Trophoblast cell (in vitro differentiated cells and primary cell): ENCODE measurements at regions not wholly inside any gene's neighbourhood (a gene's known extent, or its start where the extent isn't known, plus 50 kb on each side); places are given as distances from the start of the nearest gene placed in this dataset.

ENCODE experiments used
- DNase-seq, 2 donors: peaks; one replicate each; pipeline ENCODE4 v3.0.0-alpha.2; 2016
- H2AFZ ChIP-seq: 2 replicates; pipeline ENCODE4 v1.6.1; 2013; ENCODE audit warnings: low read length, moderate library complexity, mild to moderate bottlenecking; ENCODE audit not compliant: insufficient read depth, poor library complexity
- H2AK5ac ChIP-seq: 2 replicates; pipeline ENCODE4 v1.6.1; 2013; ENCODE audit warnings: mild to moderate bottlenecking, low read length
- H2BK120ac ChIP-seq: 2 replicates; pipeline ENCODE4 v1.6.1; 2013; ENCODE audit warnings: low read length, mild to moderate bottlenecking, moderate library complexity; ENCODE audit not compliant: insufficient read depth, poor library complexity
- H2BK12ac ChIP-seq: 2 replicates; pipeline ENCODE4 v1.6.1; 2013; ENCODE audit warnings: mild to moderate bottlenecking, low read length, moderate library complexity
- H2BK5ac ChIP-seq: 2 replicates; pipeline ENCODE4 v1.6.1; 2013; ENCODE audit warnings: low read length, low read depth, moderate library complexity, mild to moderate bottlenecking; ENCODE audit not compliant: poor library complexity
- H3K14ac ChIP-seq: 2 replicates; pipeline ENCODE4 v1.6.1; 2013; ENCODE audit warnings: mild to moderate bottlenecking, low read length
- H3K18ac ChIP-seq: 2 replicates; pipeline ENCODE4 v1.6.1; 2013; ENCODE audit warnings: mild to moderate bottlenecking, low read length
- H3K23ac ChIP-seq: 2 replicates; pipeline ENCODE4 v1.6.1; 2013; ENCODE audit warnings: low read length
- H3K27ac ChIP-seq: 2 replicates; pipeline ENCODE4 v1.5.1; 2013; ENCODE audit warnings: low read depth, mild to moderate bottlenecking, inconsistent platforms, low read length, moderate library complexity
- H3K27me3 ChIP-seq: 2 replicates; pipeline ENCODE4 v1.6.1; 2013; ENCODE audit warnings: inconsistent platforms, mild to moderate bottlenecking, low read length, moderate library complexity; ENCODE audit not compliant: insufficient read depth
- H3K36me3 ChIP-seq, 2 experiments: 1 replicate in 1 of 2; 2 replicates in 1 of 2; pipeline ENCODE4 v1.6.1; 2013; ENCODE audit warnings: low read length in 2 of 2, mild to moderate bottlenecking in 2 of 2, moderate library complexity in 1 of 2; ENCODE audit not compliant: insufficient read depth in 2 of 2, control insufficient read depth in 1 of 2
- H3K4ac ChIP-seq: 2 replicates; pipeline ENCODE4 v1.6.1; 2013; ENCODE audit warnings: low read depth, mild to moderate bottlenecking, low read length, moderate library complexity
- H3K4me1 ChIP-seq, 2 experiments: 1 replicate in 1 of 2; 2 replicates in 1 of 2; pipeline ENCODE4 v1.6.1; 2013; ENCODE audit warnings: low read length in 2 of 2, mild to moderate bottlenecking in 2 of 2, moderate library complexity in 1 of 2; ENCODE audit not compliant: insufficient read depth in 2 of 2, control insufficient read depth in 1 of 2
- H3K4me2 ChIP-seq: 2 replicates; pipeline ENCODE4 v1.6.1; 2013; ENCODE audit warnings: inconsistent platforms, mild to moderate bottlenecking, low read length, moderate library complexity
- H3K4me3 ChIP-seq: 2 replicates; pipeline ENCODE4 v1.5.1; 2013; ENCODE audit warnings: mild to moderate bottlenecking, low read depth, low read length, inconsistent platforms
- H3K79me1 ChIP-seq: one replicate; pipeline ENCODE4 v1.6.1; 2013; ENCODE audit warnings: low read length
- H3K79me2 ChIP-seq: 2 replicates; pipeline ENCODE4 v1.6.1; 2013; ENCODE audit warnings: low read length, mild to moderate bottlenecking; ENCODE audit not compliant: control insufficient read depth, insufficient read depth, poor library complexity
- H3K9ac ChIP-seq: 2 replicates; pipeline ENCODE4 v1.6.1; 2013; ENCODE audit warnings: mild to moderate bottlenecking, low read length
- H3K9me3 ChIP-seq: 2 replicates; pipeline ENCODE4 v1.6.1; 2013; ENCODE audit warnings: low read depth, mild to moderate bottlenecking, control low read depth, inconsistent platforms, low read length; ENCODE audit not compliant: insufficient read depth
- H4K12ac ChIP-seq: 2 replicates; pipeline ENCODE4 v1.6.1; 2013; ENCODE audit warnings: low read depth, mild to moderate bottlenecking, low read length, moderate library complexity
- H4K8ac ChIP-seq: 2 replicates; pipeline ENCODE4 v1.6.1; 2013; ENCODE audit warnings: low read depth, mild to moderate bottlenecking, low read length, moderate library complexity
- H4K91ac ChIP-seq: one replicate; pipeline ENCODE4 v1.6.1; 2013; ENCODE audit warnings: low read depth, mild to moderate bottlenecking, low read length, moderate library complexity
- WGBS: extraction: QIAGEN DNeasy Blood & Tissue Kit; methylation state at CpG from one replicate; pipeline ENCODE4 v1.1.7; 2013; ENCODE audit warnings: missing lambda C conversion rate; ENCODE audit not compliant: insufficient read length, insufficient coverage; ENCODE audit errors: extremely low coverage; 5-methylcytosine and 5-hydroxymethylcytosine counted together

DNA sequence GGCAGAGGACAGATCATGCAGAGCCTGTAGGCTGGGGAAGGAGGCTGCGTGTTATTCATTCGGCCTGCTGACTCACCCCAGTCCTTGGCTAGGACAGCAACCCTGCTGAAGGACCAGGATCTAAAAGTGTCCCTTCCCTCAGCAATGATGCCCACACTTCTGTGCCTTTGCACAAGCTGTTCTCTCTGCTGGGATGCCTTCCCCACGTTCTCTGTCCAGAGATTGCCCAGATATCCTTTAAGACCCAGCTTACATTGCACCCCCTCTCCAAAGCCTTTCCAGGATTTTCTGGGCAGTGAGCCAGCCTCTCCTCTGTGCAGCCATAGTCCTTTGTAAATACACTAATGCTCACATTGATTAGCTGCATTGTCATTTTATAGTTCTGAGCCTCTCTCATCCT, 99.3 kb upstream of the CHD6 start:
- H2AK5ac ChIP-seq = no peak overlapping the region
- no peak overlapping the region for H3K23ac ChIP-seq
- no peak overlapping the region for H3K9ac ChIP-seq
- H4K91ac ChIP-seq = no peak overlapping the region
- no peak overlapping the region for H4K8ac ChIP-seq
- WGBS = no CpG with 5 or more reads among the region's 3 CpGs
- H3K79me2 ChIP-seq = no peaks in the 10 kb centered on the region
- no peak overlapping the region for H3K14ac ChIP-seq
- H3K27ac ChIP-seq = no peak overlapping the region
- no peak overlapping the region for H3K4me3 ChIP-seq
- H3K36me3 ChIP-seq = no peaks in the 10 kb centered on the region
- DNase-seq = no peak
- H4K12ac ChIP-seq = no peak overlapping the region
- no peaks in the 10 kb centered on the region for H3K4me1 ChIP-seq
- no peaks in the 10 kb centered on the region for H3K9me3 ChIP-seq
- H3K27me3 ChIP-seq = no peaks in the 10 kb centered on the region
- H2BK5ac ChIP-seq = no peak overlapping the region
- H3K79me1 ChIP-seq = no peaks in the 10 kb centered on the region
- no peak overlapping the region for H3K18ac ChIP-seq
- no peak overlapping the region for H3K4me2 ChIP-seq
- H2BK12ac ChIP-seq = no peak overlapping the region
- no peak overlapping the region for H3K4ac ChIP-seq
- H2BK120ac ChIP-seq = no peak overlapping the region
- H2AFZ ChIP-seq = no peak overlapping the region

DNA sequence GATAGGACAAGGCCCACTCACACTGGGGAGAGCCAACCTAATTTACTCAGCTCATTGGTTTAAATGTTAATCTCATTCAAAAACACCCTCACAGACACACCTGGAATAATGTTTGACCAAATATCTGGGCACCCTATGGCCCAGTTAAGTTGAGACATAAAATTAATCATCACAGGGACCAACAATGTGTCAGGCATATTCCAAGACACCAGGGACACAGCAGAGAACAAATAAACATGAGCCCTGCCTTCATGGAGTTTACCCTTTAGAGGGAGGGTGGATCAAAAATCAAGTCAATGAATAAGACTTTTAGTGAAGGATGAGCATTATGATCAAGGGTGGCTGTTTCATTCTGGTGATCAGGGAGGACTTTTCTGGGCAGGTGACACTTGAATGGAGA, 98.7 kb upstream of the CHD6 start:
- H3K14ac ChIP-seq = no peak overlapping the region

GRCh38 chr20:41716436-41716835, 98.3 kb upstream of the CHD6 start:
- no peaks in the 10 kb centered on the region for H3K9me3 ChIP-seq
- no peak overlapping the region for H3K18ac ChIP-seq
- no peak overlapping the region for H3K23ac ChIP-seq
- H3K14ac ChIP-seq = no peak overlapping the region
- H3K36me3 ChIP-seq = no peaks in the 10 kb centered on the region
- no peak for DNase-seq
- no peak overlapping the region for H2BK12ac ChIP-seq
- no peak overlapping the region for H3K4me2 ChIP-seq
- no peaks in the 10 kb centered on the region for H3K4me1 ChIP-seq
- H3K27me3 ChIP-seq = no peaks in the 10 kb centered on the region
- no peak overlapping the region for H4K91ac ChIP-seq
- no peak overlapping the region for H3K4me3 ChIP-seq
- no peaks in the 10 kb centered on the region for H3K79me2 ChIP-seq
- no peak overlapping the region for H3K9ac ChIP-seq
- H4K8ac ChIP-seq = no peak overlapping the region
- no peak overlapping the region for H2AK5ac ChIP-seq
- H2BK5ac ChIP-seq = no peak overlapping the region
- WGBS = no CpG with 5 or more reads among the region's 3 CpGs
- H3K4ac ChIP-seq = no peak overlapping the region
- H4K12ac ChIP-seq = no peak overlapping the region
- no peak overlapping the region for H2AFZ ChIP-seq
- H3K79me1 ChIP-seq = no peaks in the 10 kb centered on the region
- H3K27ac ChIP-seq = no peak overlapping the region
- H2BK120ac ChIP-seq = no peak overlapping the region

More for the DNA sequence above, 98.7 kb upstream of the CHD6 start:
- Histone ChIP-seq H3K18ac (no peak overlapping the region), H3K4ac (no peak overlapping the region), H3K9ac (no peak overlapping the region), H3K4me2 (no peak overlapping the region), H3K79me2 (no peaks in the 10 kb centered on the region), H2BK5ac (no peak overlapping the region), H3K4me1 (no peaks in the 10 kb centered on the region), H3K36me3 (no peaks in the 10 kb centered on the region), H2BK12ac (no peak overlapping the region), H3K27me3 (no peaks in the 10 kb centered on the region), H3K79me1 (no peaks in the 10 kb centered on the region), H2AK5ac (no peak overlapping the region), H3K9me3 (no peaks in the 10 kb centered on the region), H4K12ac (no peak overlapping the region), H2BK120ac (no peak overlapping the region), H3K4me3 (no peak overlapping the region), H3K27ac (no peak overlapping the region), H2AFZ (no peak overlapping the region), H4K8ac (no peak overlapping the region), H3K23ac (no peak overlapping the region), H4K91ac (no peak overlapping the region)
- no peak for DNase-seq

DNA sequence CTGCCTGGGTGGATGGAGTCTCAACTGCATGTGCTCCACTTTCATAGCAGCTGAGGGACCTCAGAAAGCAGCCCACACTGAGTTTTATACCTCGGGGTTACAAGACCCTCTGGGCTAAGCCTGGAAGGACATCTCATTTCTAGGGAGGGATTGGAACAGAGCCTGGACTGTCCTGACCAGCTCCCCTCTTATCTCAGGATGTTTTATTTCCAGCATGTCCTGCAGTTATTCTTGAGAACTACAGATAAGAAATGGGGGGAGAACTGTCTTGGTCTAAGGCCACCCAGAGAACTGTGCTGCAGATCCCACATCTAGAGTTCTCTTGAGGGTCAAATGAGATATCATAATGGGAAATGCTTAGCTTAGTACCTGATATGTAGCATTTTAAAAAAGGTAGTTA, 97.3 kb upstream of the CHD6 start:
- no peak overlapping the region for H2AFZ ChIP-seq
- WGBS = no CpG with 5 or more reads among the region's 1 CpG
- no peaks in the 10 kb centered on the region for H3K79me2 ChIP-seq

More for the DNA sequence above, 97.3 kb upstream of the CHD6 start:
- no peak for DNase-seq
- no peak overlapping the region for H4K12ac ChIP-seq
- no peak overlapping the region for H3K4me3 ChIP-seq
- no peaks in the 10 kb centered on the region for H3K36me3 ChIP-seq
- H3K27ac ChIP-seq = no peak overlapping the region
- H4K8ac ChIP-seq = no peak overlapping the region
- no peak overlapping the region for H2BK12ac ChIP-seq
- no peak overlapping the region for H2BK120ac ChIP-seq
- H3K27me3 ChIP-seq = no peaks in the 10 kb centered on the region
- H3K4me1 ChIP-seq = no peaks in the 10 kb centered on the region
- no peak overlapping the region for H3K4me2 ChIP-seq
- no peak overlapping the region for H3K4ac ChIP-seq
- H3K18ac ChIP-seq = no peak overlapping the region
- H4K91ac ChIP-seq = no peak overlapping the region
- H3K9ac ChIP-seq = no peak overlapping the region
- no peak overlapping the region for H3K23ac ChIP-seq
- H3K9me3 ChIP-seq = no peaks in the 10 kb centered on the region
- H2AK5ac ChIP-seq = no peak overlapping the region
- H3K14ac ChIP-seq = no peak overlapping the region
- no peaks in the 10 kb centered on the region for H3K79me1 ChIP-seq
- no peak overlapping the region for H2BK5ac ChIP-seq
